ENCODE measurements at regions not wholly inside any gene's neighbourhood (a gene's known extent, or its start where the extent isn't known, plus 50 kb on each side); places are given as distances from the start of the nearest gene placed in this dataset.

GRCh38 chr7:21217365-21217764 is 210.5 kb upstream of the SP4 start:
- H3K9me3 Mint-ChIP-seq = peaks cover 3% of the 10 kb centered on the region
- DNase-seq (ENCODE audit: extremely low spot score, unreplicated experiment) = no peak
- peaks cover 9% of the 10 kb centered on the region for H3K27me3 Mint-ChIP-seq
- no peak overlapping the region for H3K27ac Mint-ChIP-seq
- no peak overlapping the region for H3K4me3 Mint-ChIP-seq
- H3K4me1 Mint-ChIP-seq (ENCODE audit: unreplicated experiment) = no peaks in the 10 kb centered on the region
- TF ChIP-seq CTCF (conservative IDR thresholded peaks at IDR 0.05) = no peak
- no peaks in the 10 kb centered on the region for H3K36me3 Mint-ChIP-seq

GRCh38 chr7:21218155-21218554 is 209.7 kb upstream of the SP4 start:
- Mint-ChIP-seq H3K4me3 (no peak overlapping the region), H3K27ac (no peak overlapping the region), H3K36me3 (no peaks in the 10 kb centered on the region), H3K9me3 (peaks cover 4% of the 10 kb centered on the region), H3K27me3 (peaks cover 7% of the 10 kb centered on the region), H3K4me1 (ENCODE audit: unreplicated experiment) (no peaks in the 10 kb centered on the region)
- no peak for TF ChIP-seq CTCF (conservative IDR thresholded peaks at IDR 0.05)
- no peak for DNase-seq (ENCODE audit: extremely low spot score, unreplicated experiment)

GRCh38 chr7:21221130-21221529 is 206.8 kb upstream of the SP4 start:
- no peaks in the 10 kb centered on the region for H3K4me1 Mint-ChIP-seq (ENCODE audit: unreplicated experiment)
- DNase-seq (ENCODE audit: extremely low spot score, unreplicated experiment) = no peak
- H3K27ac Mint-ChIP-seq = no peak overlapping the region
- no peak overlapping the region for H3K4me3 Mint-ChIP-seq
- peaks cover 4% of the 10 kb centered on the region for H3K9me3 Mint-ChIP-seq
- H3K27me3 Mint-ChIP-seq = peaks cover 10% of the 10 kb centered on the region
- no peaks in the 10 kb centered on the region for H3K36me3 Mint-ChIP-seq
- TF ChIP-seq CTCF (conservative IDR thresholded peaks at IDR 0.05) = no peak

- no peak overlapping the region for H3K27ac Mint-ChIP-seq
- H3K36me3 Mint-ChIP-seq = no peaks in the 10 kb centered on the region
- no peak for TF ChIP-seq CTCF (conservative IDR thresholded peaks at IDR 0.05)
- H3K4me3 Mint-ChIP-seq = no peak overlapping the region
- no peak for DNase-seq (ENCODE audit: extremely low spot score, unreplicated experiment)
- H3K9me3 Mint-ChIP-seq = no peaks in the 10 kb centered on the region
- H3K4me1 Mint-ChIP-seq (ENCODE audit: unreplicated experiment) = no peaks in the 10 kb centered on the region
- peaks cover 45% of the 10 kb centered on the region for H3K27me3 Mint-ChIP-seq
Measured at GRCh38 chr7:21238400-21239116, 189.3 kb upstream of the SP4 start.

GRCh38 chr7:21243265-21243664 is 184.6 kb upstream of the SP4 start:
- Mint-ChIP-seq H3K27ac (no peak overlapping the region), H3K4me1 (ENCODE audit: unreplicated experiment) (no peaks in the 10 kb centered on the region), H3K4me3 (no peak overlapping the region), H3K27me3 (peaks cover 56% of the 10 kb centered on the region), H3K36me3 (no peaks in the 10 kb centered on the region), H3K9me3 (no peaks in the 10 kb centered on the region)
- no peak for DNase-seq (ENCODE audit: extremely low spot score, unreplicated experiment)
- no peak for TF ChIP-seq CTCF (conservative IDR thresholded peaks at IDR 0.05)
